Peyer's patch (tissue), 4 donors: ENCODE measurements at regions not wholly inside any gene's neighbourhood (a gene's known extent, or its start where the extent isn't known, plus 50 kb on each side); places are given as distances from the start of the nearest gene placed in this dataset.

Source experiments
- POLR2A ChIP-seq, 2 donors: fragments of 450-650 bp; IDR thresholded peaks; one replicate each; pipeline ENCODE4 v1.5.1; 2017; ENCODE audit warnings: antibody characterized with exemption in 2 of 2, mild to moderate bottlenecking in 2 of 2, moderate library complexity in 2 of 2
- TF ChIP-seq, protein P1 (sequence below), 6 experiments: fragments of 450-650 bp in 4 of 6; fragments of 200-600 bp in 2 of 6; sonication (generic) in 1 of 6; IDR thresholded peaks; one replicate each; pipeline ENCODE4 v1.5.1; 2017 to 2019; ENCODE audit warnings: antibody characterized with exemption in 6 of 6, mild to moderate bottlenecking in 3 of 6, moderate library complexity in 1 of 6

- no peak for TF ChIP-seq POLR2A (IDR thresholded peaks at IDR 0.05)
- TF ChIP-seq, protein P1, sequence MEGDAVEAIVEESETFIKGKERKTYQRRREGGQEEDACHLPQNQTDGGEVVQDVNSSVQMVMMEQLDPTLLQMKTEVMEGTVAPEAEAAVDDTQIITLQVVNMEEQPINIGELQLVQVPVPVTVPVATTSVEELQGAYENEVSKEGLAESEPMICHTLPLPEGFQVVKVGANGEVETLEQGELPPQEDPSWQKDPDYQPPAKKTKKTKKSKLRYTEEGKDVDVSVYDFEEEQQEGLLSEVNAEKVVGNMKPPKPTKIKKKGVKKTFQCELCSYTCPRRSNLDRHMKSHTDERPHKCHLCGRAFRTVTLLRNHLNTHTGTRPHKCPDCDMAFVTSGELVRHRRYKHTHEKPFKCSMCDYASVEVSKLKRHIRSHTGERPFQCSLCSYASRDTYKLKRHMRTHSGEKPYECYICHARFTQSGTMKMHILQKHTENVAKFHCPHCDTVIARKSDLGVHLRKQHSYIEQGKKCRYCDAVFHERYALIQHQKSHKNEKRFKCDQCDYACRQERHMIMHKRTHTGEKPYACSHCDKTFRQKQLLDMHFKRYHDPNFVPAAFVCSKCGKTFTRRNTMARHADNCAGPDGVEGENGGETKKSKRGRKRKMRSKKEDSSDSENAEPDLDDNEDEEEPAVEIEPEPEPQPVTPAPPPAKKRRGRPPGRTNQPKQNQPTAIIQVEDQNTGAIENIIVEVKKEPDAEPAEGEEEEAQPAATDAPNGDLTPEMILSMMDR (IDR thresholded peaks at IDR 0.05), result no peak
These were observed 1280.8 kb upstream of the PCDH20 start for GRCh38 chr13:62696490-62696889.
